Erythroblast (primary cell): ENCODE measurements at regions not wholly inside any gene's neighbourhood (a gene's known extent, or its start where the extent isn't known, plus 50 kb on each side); places are given as distances from the start of the nearest gene placed in this dataset.

ENCODE experiments used
- GATA1 ChIP-seq: IDR thresholded peaks from 2 replicates; pipeline ENCODE4 v1.6.1; 2011; ENCODE audit warnings: low read depth, mild to moderate bottlenecking, control low read depth, low read length, moderate library complexity
- POLR2A ChIP-seq: IDR thresholded peaks from 2 replicates; pipeline ENCODE4 v1.6.1; 2011; ENCODE audit warnings: mild to moderate bottlenecking, low read length

- no peak for TF ChIP-seq POLR2A
- no peak for TF ChIP-seq GATA1
These were observed 607.5 kb upstream of the BCHE start for GRCh38 chr3:166444756-166445155.
